ENCODE measurements at regions not wholly inside any gene's neighbourhood (a gene's known extent, or its start where the extent isn't known, plus 50 kb on each side); places are given as distances from the start of the nearest gene placed in this dataset.

GRCh38 chr2:216992056-216992675, 132.3 kb upstream of the TNP1 start:
- TF ChIP-seq, protein P1, sequence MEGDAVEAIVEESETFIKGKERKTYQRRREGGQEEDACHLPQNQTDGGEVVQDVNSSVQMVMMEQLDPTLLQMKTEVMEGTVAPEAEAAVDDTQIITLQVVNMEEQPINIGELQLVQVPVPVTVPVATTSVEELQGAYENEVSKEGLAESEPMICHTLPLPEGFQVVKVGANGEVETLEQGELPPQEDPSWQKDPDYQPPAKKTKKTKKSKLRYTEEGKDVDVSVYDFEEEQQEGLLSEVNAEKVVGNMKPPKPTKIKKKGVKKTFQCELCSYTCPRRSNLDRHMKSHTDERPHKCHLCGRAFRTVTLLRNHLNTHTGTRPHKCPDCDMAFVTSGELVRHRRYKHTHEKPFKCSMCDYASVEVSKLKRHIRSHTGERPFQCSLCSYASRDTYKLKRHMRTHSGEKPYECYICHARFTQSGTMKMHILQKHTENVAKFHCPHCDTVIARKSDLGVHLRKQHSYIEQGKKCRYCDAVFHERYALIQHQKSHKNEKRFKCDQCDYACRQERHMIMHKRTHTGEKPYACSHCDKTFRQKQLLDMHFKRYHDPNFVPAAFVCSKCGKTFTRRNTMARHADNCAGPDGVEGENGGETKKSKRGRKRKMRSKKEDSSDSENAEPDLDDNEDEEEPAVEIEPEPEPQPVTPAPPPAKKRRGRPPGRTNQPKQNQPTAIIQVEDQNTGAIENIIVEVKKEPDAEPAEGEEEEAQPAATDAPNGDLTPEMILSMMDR (IDR thresholded peaks at IDR 0.05; ENCODE audit: insufficient read depth, low read length, severe bottlenecking), result no peak

DNA sequence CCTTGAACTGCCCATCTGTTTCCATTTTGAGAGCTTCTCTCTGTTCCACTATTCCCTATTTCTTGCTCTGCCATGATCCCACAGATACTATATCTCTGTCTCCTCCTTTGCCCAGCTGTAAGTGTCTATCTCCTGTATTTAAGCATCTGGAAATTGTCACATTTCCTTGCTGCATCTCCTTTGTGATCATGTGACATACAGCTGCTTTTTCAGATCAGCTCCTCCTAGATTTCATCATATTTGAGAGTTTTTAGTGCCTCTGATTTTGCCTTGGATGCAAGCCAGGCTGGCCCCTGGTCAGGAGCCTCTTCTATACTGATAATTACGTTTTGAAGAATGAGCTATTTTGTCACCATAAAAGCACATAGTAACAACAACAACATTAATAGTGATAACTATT, 131.7 kb upstream of the TNP1 start:
- FAIRE-seq, result no peak
- Histone ChIP-seq H3K27me3 (ENCODE audit: control insufficient read depth, insufficient read depth, low read length) (peaks cover 4% of the 10 kb centered on the region), H3K4me3 (ENCODE audit: low read depth, low read length) (no peak overlapping the region), H3K36me3 (ENCODE audit: control insufficient read depth, insufficient read depth, low read length) (no peaks in the 10 kb centered on the region)
- TF ChIP-seq, protein P1 (IDR thresholded peaks at IDR 0.05; ENCODE audit: insufficient read depth, low read length, severe bottlenecking), result no peak
- DNase-seq (ENCODE audit: low read depth), result no peak

More at GRCh38 chr2:216992056-216992675, 132.3 kb upstream of the TNP1 start:
- FAIRE-seq (no peak), DNase-seq (ENCODE audit: low read depth) (no peak)
- peaks cover 4% of the 10 kb centered on the region for H3K27me3 ChIP-seq (ENCODE audit: control insufficient read depth, insufficient read depth, low read length)
- no peak overlapping the region for H3K4me3 ChIP-seq (ENCODE audit: low read depth, low read length)
- H3K36me3 ChIP-seq (ENCODE audit: control insufficient read depth, insufficient read depth, low read length), result no peaks in the 10 kb centered on the region

- Histone ChIP-seq H3K27me3 (ENCODE audit: control insufficient read depth, insufficient read depth, low read length) (peaks cover 7% of the 10 kb centered on the region), H3K36me3 (ENCODE audit: control insufficient read depth, insufficient read depth, low read length) (no peaks in the 10 kb centered on the region), H3K4me3 (ENCODE audit: low read depth, low read length) (no peak overlapping the region)
- TF ChIP-seq, protein P1 (IDR thresholded peaks at IDR 0.05; ENCODE audit: insufficient read depth, low read length, severe bottlenecking), result no peak
- peak; percentile 7 for DNase-seq (ENCODE audit: low read depth)
- FAIRE-seq, result no peak
These were observed 129.7 kb upstream of the TNP1 start for GRCh38 chr2:216989340-216990129.

DNA sequence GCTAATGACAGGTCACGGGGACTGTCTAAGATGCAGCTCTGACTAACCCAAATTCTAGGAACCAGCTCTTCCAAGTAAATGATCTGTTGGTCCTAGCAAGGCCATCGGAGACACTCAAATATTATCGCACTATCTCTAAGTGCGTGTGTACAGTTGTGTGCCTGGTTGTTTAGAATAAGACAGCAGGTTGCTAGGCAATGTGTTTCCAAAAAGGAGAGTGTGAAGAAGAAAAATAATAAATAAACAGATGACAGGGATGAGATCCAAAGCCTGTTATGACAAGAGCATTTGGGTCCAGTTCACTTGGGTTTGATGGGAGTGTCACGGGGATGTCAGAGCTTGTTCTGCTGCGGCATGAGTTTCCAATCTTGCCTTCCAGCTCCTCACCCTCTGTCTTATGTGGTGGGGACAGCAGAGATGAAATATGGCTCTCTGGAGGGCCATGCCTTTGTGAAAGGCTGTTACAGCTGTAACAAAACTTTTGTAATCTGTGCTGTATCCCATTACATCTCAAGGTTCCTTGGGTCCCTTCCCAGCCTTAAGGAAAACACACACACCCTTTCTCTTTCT, 127.5 kb upstream of the TNP1 start:
- FAIRE-seq (no peak), DNase-seq (ENCODE audit: low read depth) (no peak)
- Histone ChIP-seq H3K36me3 (ENCODE audit: control insufficient read depth, insufficient read depth, low read length) (no peaks in the 10 kb centered on the region), H3K27me3 (ENCODE audit: control insufficient read depth, insufficient read depth, low read length) (peaks cover 5% of the 10 kb centered on the region), H3K4me3 (ENCODE audit: low read depth, low read length) (no peak overlapping the region)
- TF ChIP-seq, protein P1 (IDR thresholded peaks at IDR 0.05; ENCODE audit: insufficient read depth, low read length, severe bottlenecking), result no peak

- no peak for DNase-seq (ENCODE audit: low read depth)
- TF ChIP-seq, protein P1 (IDR thresholded peaks at IDR 0.05; ENCODE audit: insufficient read depth, low read length, severe bottlenecking), result no peak
- no peaks in the 10 kb centered on the region for H3K36me3 ChIP-seq (ENCODE audit: control insufficient read depth, insufficient read depth, low read length)
- H3K4me3 ChIP-seq (ENCODE audit: low read depth, low read length), result no peak overlapping the region
- no peak for FAIRE-seq
- peaks cover 5% of the 10 kb centered on the region for H3K27me3 ChIP-seq (ENCODE audit: control insufficient read depth, insufficient read depth, low read length)
These were observed 125.8 kb upstream of the TNP1 start for GRCh38 chr2:216985658-216986141.

Measured in bronchial epithelial cell (primary cell).